Stimulated activated CD4-positive, alpha-beta T cell treated with anti-CD3 and anti-CD28 coated beads, Interleukin-4, amount 100 ng/mL, for 1 hour (primary cell): ENCODE measurements at regions not wholly inside any gene's neighbourhood (a gene's known extent, or its start where the extent isn't known, plus 50 kb on each side); places are given as distances from the start of the nearest gene placed in this dataset.

Experiments used
- DNase-seq: peaks from one replicate; pipeline ENCODE4 v3.0.0-alpha.2; 2020

DNA sequence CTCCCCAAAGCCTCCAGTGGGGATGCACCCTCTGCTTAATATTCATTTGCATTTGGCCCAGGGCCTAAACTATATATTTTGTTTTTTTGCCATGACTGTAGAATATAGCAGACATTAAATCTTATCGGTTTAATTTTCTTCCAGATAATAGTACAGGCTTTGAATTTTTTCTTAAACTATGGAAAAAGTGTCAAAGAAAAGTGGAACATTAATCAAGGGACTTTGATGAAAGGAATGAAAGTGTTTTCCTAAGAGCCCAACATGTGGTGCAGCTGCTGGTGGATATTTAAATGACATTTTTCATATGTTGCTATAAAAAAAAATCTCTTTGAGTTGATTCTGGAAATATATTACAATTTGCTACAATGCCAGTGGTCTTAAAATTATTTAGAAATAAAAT lies 346.8 kb downstream of the CYP26B1 start:
- no peak for DNase-seq

- DNase-seq = no peak
Observed at GRCh38 chr2:71800106-71800809, 346.9 kb downstream of the DYSF start.

DNA sequence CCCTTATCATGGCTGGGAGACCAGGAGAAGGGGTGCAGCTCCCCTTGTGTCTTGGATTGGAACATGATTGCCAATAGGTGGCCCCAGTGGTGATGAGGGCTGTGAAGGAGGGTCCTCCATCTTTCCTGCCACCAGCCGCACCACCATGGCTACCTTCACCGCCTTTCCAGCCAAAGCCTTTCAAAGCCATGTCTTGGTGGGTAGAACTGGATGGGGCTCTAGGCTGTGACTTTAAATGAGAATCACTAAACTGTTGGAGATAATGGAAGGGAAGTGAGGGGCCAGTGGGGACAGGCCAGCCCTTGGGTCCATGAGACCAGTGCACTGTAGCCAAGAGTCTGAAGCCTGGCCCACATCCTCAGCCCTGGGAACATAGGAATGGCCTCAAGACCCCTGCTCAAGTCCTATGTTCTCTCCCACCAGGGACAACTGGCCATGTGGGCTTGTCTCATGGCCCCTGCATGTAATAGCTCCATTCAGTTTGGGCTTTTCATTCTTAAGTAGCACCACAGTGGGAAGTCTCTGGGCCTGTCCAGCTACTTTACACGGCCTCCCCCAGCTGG lies 345.7 kb downstream of the DYSF start:
- DNase-seq = no peak

DNA sequence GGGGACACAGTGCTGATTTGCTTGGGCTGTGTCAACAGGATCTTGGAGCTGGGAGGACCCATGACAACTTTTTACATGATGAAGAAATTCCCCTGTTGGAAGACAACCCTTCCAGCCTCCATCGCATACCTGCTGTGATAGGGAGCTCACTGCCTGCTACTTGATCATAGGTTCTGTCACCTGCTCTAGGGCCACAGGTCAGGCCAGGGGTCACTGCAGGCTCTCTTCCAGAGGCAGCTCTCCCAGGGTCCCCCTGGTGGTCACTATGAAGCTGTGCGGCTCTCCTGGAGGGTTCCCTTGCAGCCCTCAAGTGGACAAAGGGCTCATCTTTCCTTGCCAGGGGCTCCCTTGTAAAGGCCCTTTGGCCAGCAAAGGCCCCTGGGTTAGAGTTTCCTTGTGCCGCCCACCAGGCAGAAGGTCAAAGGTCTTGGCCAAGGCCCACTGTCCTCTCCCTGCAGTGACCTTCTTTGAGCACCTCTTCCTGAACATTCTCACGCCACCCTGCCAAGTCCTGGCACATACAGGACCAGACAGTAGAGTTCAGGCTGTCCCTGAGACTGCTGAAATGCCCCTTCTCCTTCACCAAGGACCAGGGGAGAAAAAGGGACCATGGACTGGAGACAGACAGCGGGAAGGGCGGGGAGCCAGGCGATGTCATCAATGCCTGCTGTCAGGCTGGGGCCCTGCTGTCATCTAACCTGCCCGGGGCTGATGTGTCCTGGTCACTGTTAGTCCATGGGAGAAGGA lies 345.1 kb downstream of the DYSF start:
- DNase-seq = no peak

GRCh38 chr2:71797035-71797810 lies 343.9 kb downstream of the DYSF start:
- DNase-seq = no peak

GRCh38 chr2:71796174-71796593 lies 342.8 kb downstream of the DYSF start:
- no peak for DNase-seq

DNA sequence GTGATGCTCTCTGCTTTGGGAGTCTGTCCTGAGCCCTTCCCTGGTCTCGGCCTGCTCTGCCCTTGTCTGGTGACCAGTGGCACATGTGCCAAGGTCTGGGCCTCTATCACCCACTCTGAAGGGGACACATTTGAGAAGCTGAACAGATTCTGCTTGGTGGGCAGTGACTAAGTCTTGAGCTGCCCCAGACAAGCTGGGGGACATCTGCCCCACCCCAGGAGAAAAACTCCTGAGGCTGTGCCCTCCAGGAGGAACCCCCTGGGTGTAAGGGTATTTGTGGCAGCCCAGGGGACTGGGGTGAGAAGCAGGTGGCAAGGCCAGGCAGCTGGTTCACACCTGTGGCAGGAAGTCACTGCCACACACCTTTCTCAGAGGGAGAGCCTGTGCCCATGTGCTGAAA lies 342.1 kb downstream of the DYSF start:
- DNase-seq = no peak

- no peak for DNase-seq
Observed at GRCh38 chr2:71794611-71795010, 341.2 kb downstream of the DYSF start.

- no peak for DNase-seq
Observed at GRCh38 chr2:71793926-71794325, 340.6 kb downstream of the DYSF start.

- DNase-seq = no peak
Observed at GRCh38 chr2:71792926-71793761, 339.8 kb downstream of the DYSF start.

GRCh38 chr2:71791501-71792135 lies 338.3 kb downstream of the DYSF start:
- no peak for DNase-seq

GRCh38 chr2:71791061-71791450 lies 337.7 kb downstream of the DYSF start:
- DNase-seq = no peak

GRCh38 chr2:71790226-71791060 lies 337.1 kb downstream of the DYSF start:
- no peak for DNase-seq

DNA sequence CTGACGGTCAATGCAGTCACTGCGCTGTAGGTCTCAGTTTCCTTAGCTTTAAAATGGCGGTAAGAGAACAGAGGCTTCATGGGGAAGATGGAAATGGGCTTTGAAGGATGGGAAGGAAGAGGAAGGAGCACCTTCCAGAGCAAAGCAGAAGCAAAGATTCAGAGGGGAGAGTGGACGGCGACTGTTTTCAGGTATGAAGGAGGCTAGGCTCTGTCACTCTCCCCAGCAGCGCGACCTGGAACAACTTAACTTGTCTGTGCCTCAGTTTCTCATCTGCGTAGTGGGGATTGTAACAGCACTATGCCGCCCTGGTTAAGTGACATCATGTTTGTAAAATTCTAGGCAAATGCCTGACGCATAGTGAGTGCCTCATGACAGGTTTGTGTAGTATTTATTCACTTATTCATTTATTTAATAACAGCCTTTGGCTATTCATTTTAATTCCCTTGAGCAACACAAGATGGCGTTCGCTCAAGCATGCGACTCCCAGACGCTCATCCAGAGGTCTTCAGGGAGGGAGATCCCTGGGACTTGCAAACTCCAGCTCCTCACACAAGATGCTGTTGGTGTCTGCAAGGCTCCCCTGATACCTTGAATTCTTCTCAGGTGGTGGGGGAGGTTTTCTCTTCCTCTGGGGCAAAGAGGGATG lies 336.3 kb downstream of the DYSF start:
- DNase-seq = no peak

GRCh38 chr2:71788601-71789240 lies 335.4 kb downstream of the DYSF start:
- no peak for DNase-seq

- DNase-seq = no peak
Observed at GRCh38 chr2:71788186-71788525, 334.8 kb downstream of the DYSF start.

- DNase-seq = no peak
Observed at GRCh38 chr2:71787476-71788185, 334.3 kb downstream of the DYSF start.

DNA sequence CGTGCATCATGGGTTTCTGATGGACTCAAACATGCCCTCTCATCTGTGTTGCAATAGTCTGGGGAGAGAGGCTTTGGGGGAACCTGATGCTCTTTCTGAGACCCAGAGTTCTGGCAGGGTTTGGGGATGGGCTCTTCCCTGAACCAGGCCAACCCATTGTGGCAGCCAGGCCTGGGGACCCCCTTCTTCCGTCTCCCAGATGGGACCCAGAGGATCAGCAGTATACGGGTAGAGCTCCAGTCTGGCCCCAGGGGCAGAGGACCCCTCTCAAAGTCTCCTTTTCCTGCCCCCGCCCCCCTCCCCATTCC lies 333.7 kb downstream of the DYSF start:
- DNase-seq = no peak

DNA sequence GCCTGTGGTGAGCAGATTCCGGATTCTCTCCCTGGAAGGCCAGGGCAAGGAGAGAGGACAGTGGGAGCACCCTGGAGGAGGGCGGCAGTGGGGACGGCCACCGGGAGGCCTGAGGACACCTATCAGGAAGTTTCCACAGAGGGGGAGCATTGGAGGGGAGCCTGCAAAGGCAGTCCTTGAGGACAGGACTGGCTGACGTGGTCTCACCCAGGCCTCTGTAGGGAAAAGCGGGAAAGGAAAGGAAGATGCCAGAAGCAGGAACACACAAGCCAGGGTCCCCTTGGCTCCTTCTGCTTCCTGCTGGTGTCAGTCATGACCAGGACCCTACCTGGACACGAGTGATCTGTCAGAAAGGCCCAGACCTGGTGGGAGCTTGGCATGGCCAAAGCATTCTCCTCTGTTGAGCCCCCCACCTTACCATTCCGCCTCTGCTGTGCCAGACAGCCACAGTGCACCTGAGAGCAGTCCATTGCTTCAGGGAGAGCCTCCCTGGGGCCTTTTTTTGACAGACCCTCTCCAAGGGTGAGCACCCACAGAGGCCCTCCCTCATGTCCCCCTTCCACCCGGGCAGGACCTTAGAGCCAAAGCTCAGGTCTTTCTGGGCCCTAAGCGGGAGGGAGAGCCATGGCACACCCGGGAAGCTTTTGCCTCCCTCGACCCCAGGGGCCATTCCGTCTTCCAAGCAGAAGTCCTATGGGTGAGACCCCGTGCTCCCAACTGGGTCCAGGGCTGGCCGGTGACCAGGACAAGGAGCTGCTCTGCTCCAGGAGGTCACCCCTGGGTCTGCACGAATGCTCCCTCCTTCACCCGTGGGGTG lies 333.1 kb downstream of the DYSF start:
- no peak for DNase-seq
